RWPE2 (cell line): ENCODE measurements at regions not wholly inside any gene's neighbourhood (a gene's known extent, or its start where the extent isn't known, plus 50 kb on each side); places are given as distances from the start of the nearest gene placed in this dataset.

ENCODE experiments used
- ATAC-seq: fragments of 200-7000 bp; cut with Tn5 transposase; 3 replicates; pipeline ENCODE4 v1.9.1; 2021; ENCODE audit warnings: low read depth
- DNase-seq: peaks from one replicate; pipeline ENCODE4 v3.0.0-alpha.2; 2020; ENCODE audit warnings: low spot score
- H3K27ac ChIP-seq: fragments of 450-650 bp; 2 replicates; pipeline ENCODE4 v1.5.1; 2017; ENCODE audit warnings: mild to moderate bottlenecking; ENCODE audit not compliant: poor library complexity, severe bottlenecking
- H3K27me3 ChIP-seq: fragments of 250-450 bp; sonication (Bioruptor Pico); 2 replicates; pipeline ENCODE4 v1.5.1; 2021; ENCODE audit warnings: mild to moderate bottlenecking, moderate library complexity; ENCODE audit not compliant: insufficient read depth, poor library complexity, severe bottlenecking
- H3K36me3 ChIP-seq: fragments of 250-450 bp; sonication (Bioruptor Pico); 2 replicates; pipeline ENCODE4 v1.5.1; 2020; ENCODE audit warnings: low read depth, mild to moderate bottlenecking, moderate library complexity
- H3K4me1 ChIP-seq: fragments of 250-450 bp; sonication (Bioruptor Pico); 2 replicates; pipeline ENCODE4 v1.5.1; 2021; ENCODE audit warnings: mild to moderate bottlenecking, moderate library complexity; ENCODE audit not compliant: insufficient read depth, poor library complexity, severe bottlenecking
- H3K4me3 ChIP-seq: fragments of 250-450 bp; sonication (Bioruptor Pico); 2 replicates; pipeline ENCODE4 v1.5.1; 2021; ENCODE audit warnings: mild to moderate bottlenecking, moderate library complexity; ENCODE audit not compliant: severe bottlenecking
- H3K9me3 ChIP-seq: fragments of 250-450 bp; sonication (Bioruptor Pico); 2 replicates; pipeline ENCODE4 v1.5.1; 2021; ENCODE audit warnings: mild to moderate bottlenecking, moderate library complexity; ENCODE audit not compliant: severe bottlenecking
- CTCF ChIP-seq: fragments of 450-650 bp; IDR thresholded peaks from one replicate; pipeline ENCODE4 v1.5.1; 2017; ENCODE audit warnings: mild to moderate bottlenecking, moderate library complexity; ENCODE audit not compliant: poor library complexity, severe bottlenecking

GRCh38 chr13:65722506-65722905 is 1507.6 kb downstream of the PCDH9 start:
- no peaks in the 10 kb centered on the region for H3K9me3 ChIP-seq
- H3K27me3 ChIP-seq, result no peaks in the 10 kb centered on the region
- H3K4me1 ChIP-seq, result no peaks in the 10 kb centered on the region
- no peak overlapping the region for H3K4me3 ChIP-seq
- H3K36me3 ChIP-seq, result no peaks in the 10 kb centered on the region
- no peak for TF ChIP-seq CTCF
- ATAC-seq, result no peak
- no peak overlapping the region for H3K27ac ChIP-seq
- no peak for DNase-seq

- no peak for DNase-seq
- Histone ChIP-seq H3K4me1 (no peaks in the 10 kb centered on the region), H3K36me3 (no peaks in the 10 kb centered on the region), H3K4me3 (no peak overlapping the region), H3K27me3 (no peaks in the 10 kb centered on the region), H3K9me3 (no peaks in the 10 kb centered on the region), H3K27ac (no peak overlapping the region)
- no peak for TF ChIP-seq CTCF
- no peak for ATAC-seq
Observed at GRCh38 chr13:65719831-65720230, 1510.3 kb downstream of the PCDH9 start.

- no peak overlapping the region for H3K4me3 ChIP-seq
- H3K9me3 ChIP-seq, result no peaks in the 10 kb centered on the region
- no peaks in the 10 kb centered on the region for H3K27me3 ChIP-seq
- no peaks in the 10 kb centered on the region for H3K36me3 ChIP-seq
- H3K27ac ChIP-seq, result no peak overlapping the region
- TF ChIP-seq CTCF, result no peak
- no peak for DNase-seq
- ATAC-seq, result no peak
- H3K4me1 ChIP-seq, result no peaks in the 10 kb centered on the region
Observed at GRCh38 chr13:65710514-65710913, 1519.6 kb downstream of the PCDH9 start.

- Histone ChIP-seq H3K4me3 (no peak overlapping the region), H3K4me1 (no peaks in the 10 kb centered on the region), H3K9me3 (no peaks in the 10 kb centered on the region), H3K27ac (no peak overlapping the region), H3K36me3 (no peaks in the 10 kb centered on the region), H3K27me3 (no peaks in the 10 kb centered on the region)
- ATAC-seq (no peak), DNase-seq (no peak)
- no peak for TF ChIP-seq CTCF
Observed at GRCh38 chr13:65697843-65698242, 1532.3 kb downstream of the PCDH9 start.

- no peak for TF ChIP-seq CTCF
- H3K9me3 ChIP-seq, result no peaks in the 10 kb centered on the region
- H3K36me3 ChIP-seq, result no peaks in the 10 kb centered on the region
- no peak overlapping the region for H3K27ac ChIP-seq
- DNase-seq (no peak), ATAC-seq (no peak)
- H3K4me3 ChIP-seq, result no peak overlapping the region
- no peaks in the 10 kb centered on the region for H3K4me1 ChIP-seq
- H3K27me3 ChIP-seq, result no peaks in the 10 kb centered on the region
Observed at GRCh38 chr13:65679240-65679639, 1550.9 kb downstream of the PCDH9 start.
